ENCODE measurements at regions not wholly inside any gene's neighbourhood (a gene's known extent, or its start where the extent isn't known, plus 50 kb on each side); places are given as distances from the start of the nearest gene placed in this dataset.

- no peak for DNase-seq
Observed at GRCh38 chr10:111750165-111750849, 433.3 kb downstream of the GPAM start.

GRCh38 chr10:111756217-111757061, 427.1 kb downstream of the GPAM start:
- no peak for DNase-seq

GRCh38 chr10:111758593-111758992, 425.0 kb downstream of the GPAM start:
- no peak for DNase-seq

GRCh38 chr10:111762114-111762513, 421.5 kb downstream of the GPAM start:
- no peak for DNase-seq

GRCh38 chr10:111765216-111765615, 418.3 kb downstream of the GPAM start:
- no peak for DNase-seq

GRCh38 chr10:111766464-111766863, 417.1 kb downstream of the GPAM start:
- DNase-seq = no peak

GRCh38 chr10:111767661-111768060, 415.9 kb downstream of the GPAM start:
- no peak for DNase-seq

GRCh38 chr10:111773950-111774349, 409.6 kb downstream of the GPAM start:
- DNase-seq = no peak

- DNase-seq = no peak
Observed at GRCh38 chr10:111774486-111774885, 409.1 kb downstream of the GPAM start.

- no peak for DNase-seq
Observed at GRCh38 chr10:111784436-111784835, 399.1 kb downstream of the GPAM start.

GRCh38 chr10:111784946-111785465, 398.6 kb downstream of the GPAM start:
- no peak for DNase-seq

- no peak for DNase-seq
Observed at GRCh38 chr10:111785921-111786320, 397.6 kb downstream of the GPAM start.

GRCh38 chr10:111789821-111790220, 393.7 kb downstream of the GPAM start:
- no peak for DNase-seq

- DNase-seq = no peak
Observed at GRCh38 chr10:111801841-111802240, 381.7 kb downstream of the GPAM start.

GRCh38 chr10:111804781-111805180, 378.8 kb downstream of the GPAM start:
- DNase-seq = no peak

GRCh38 chr10:111811517-111811916, 372.0 kb downstream of the GPAM start:
- no peak for DNase-seq

GRCh38 chr10:111820471-111820870, 363.1 kb downstream of the GPAM start:
- DNase-seq = no peak

GRCh38 chr10:111821871-111822270, 361.7 kb downstream of the GPAM start:
- no peak for DNase-seq

- DNase-seq = no peak
Observed at GRCh38 chr10:111822661-111823060, 360.9 kb downstream of the GPAM start.

GRCh38 chr10:111824128-111824527, 359.4 kb downstream of the GPAM start:
- DNase-seq = no peak

GRCh38 chr10:111830359-111830758, 353.2 kb downstream of the GPAM start:
- DNase-seq = no peak

GRCh38 chr10:111831058-111831457, 352.5 kb downstream of the GPAM start:
- DNase-seq = no peak

GRCh38 chr10:111833251-111833650, 350.3 kb downstream of the GPAM start:
- DNase-seq = no peak

- DNase-seq = no peak
Observed at GRCh38 chr10:111835574-111835973, 348.0 kb downstream of the GPAM start.

All from bone marrow (tissue), 2 donors.